PC-3 (cell line): ENCODE measurements at regions not wholly inside any gene's neighbourhood (a gene's known extent, or its start where the extent isn't known, plus 50 kb on each side); places are given as distances from the start of the nearest gene placed in this dataset. TPM values are rescaled to one million over a fixed set of nuclear protein-coding genes. Genes with fewer than 3 reads are reported as not detected.

Experiments
- microRNA-seq: library from miRNA; unstranded; fragments of <30 nt; microRNA quantifications from one replicate; pipeline ENCODE4 v1.1.0, GENCODE V29; 2020; ENCODE audit not compliant: unreplicated experiment

Small RNA genes lying in the stretch of these regions (microRNA-seq; reads per million reads assigned to microRNA genes)
- gene MIR6130, result not detected
